Hepatocyte (in vitro differentiated cells): ENCODE measurements at regions not wholly inside any gene's neighbourhood (a gene's known extent, or its start where the extent isn't known, plus 50 kb on each side); places are given as distances from the start of the nearest gene placed in this dataset.

ENCODE experiments used
- CTCF ChIP-seq: fragments of 200-600 bp; sonication (generic); IDR thresholded peaks from 2 replicates; pipeline ENCODE4 v1.5.1; 2016; ENCODE audit warnings: antibody characterized with exemption, mild to moderate bottlenecking; ENCODE audit not compliant: poor library complexity
- EZH2phosphoT487 ChIP-seq: fragments of 200-600 bp; sonication (generic); IDR thresholded peaks from one replicate; pipeline ENCODE4 v1.6.1; 2018; ENCODE audit warnings: antibody characterized with exemption, mild to moderate bottlenecking, low read depth, moderate library complexity; ENCODE audit not compliant: unreplicated experiment, severe bottlenecking

- no peak for TF ChIP-seq CTCF
- TF ChIP-seq EZH2phosphoT487: no peak
Observed at GRCh38 chrX:131816551-131817136, 206.5 kb upstream of the STK26 start.
